ENCODE measurements at regions not wholly inside any gene's neighbourhood (a gene's known extent, or its start where the extent isn't known, plus 50 kb on each side); places are given as distances from the start of the nearest gene placed in this dataset.

GRCh38 chr7:39883812-39884390 lies 66.2 kb upstream of the CDK13 start:
- ATAC-seq = no peak
- DNase-seq (ENCODE audit: low read depth in 1 of 2, low spot score in 1 of 2) = no peak
- POLR2A ChIA-PET = no interaction called here
- WGBS (ENCODE audit: missing lambda C conversion rate) = 54% methylated on average over 4 of the region's 4 CpGs
- Histone ChIP-seq H3K4me1 (no peaks in the 10 kb centered on the region), H3K9me3 (peaks cover 22% of the 10 kb centered on the region), H3K4me2 (no peak overlapping the region), H3K4me3 (no peak overlapping the region), H3K27ac (no peak overlapping the region)
- FAIRE-seq = no peak
- no peak for TF ChIP-seq PHF8 (IDR thresholded peaks at IDR 0.05; ENCODE audit: borderline replicate concordance, low read depth)
- TF ChIP-seq HES2 (IDR thresholded peaks at IDR 0.05) = no peak
- no peak for TF ChIP-seq ATOH8 (CRISPR knock-in tag; IDR thresholded peaks at IDR 0.05; ENCODE audit: low read depth)
- TF ChIP-seq CHD2 (IDR thresholded peaks at IDR 0.05; ENCODE audit: low read length, partially characterized antibody) = no peak
- no peak for TF ChIP-seq POLR2AphosphoS2 (conservative IDR thresholded peaks at IDR 0.05; ENCODE audit: low read length)
- no peak for TF ChIP-seq HDAC2 (IDR thresholded peaks at IDR 0.05)
- no peak for TF ChIP-seq HMGXB4 (CRISPR knock-in tag; IDR thresholded peaks at IDR 0.05; ENCODE audit: borderline replicate concordance)
- no peak for TF ChIP-seq MAX (IDR thresholded peaks at IDR 0.05)
- CTCF ChIA-PET = interaction anchor here (1.3 to 3.2 kb wide), 3 partner anchors 9 to 169 kb away, joined by 4 to 14 read pairs (median 9); no protein-coding TSS in a partner anchor

GRCh38 chr7:39888171-39888853 lies 61.7 kb upstream of the CDK13 start:
- no peak for DNase-seq (ENCODE audit: low read depth in 1 of 2, low spot score in 1 of 2)
- no peak for TF ChIP-seq HMGXB4 (CRISPR knock-in tag; IDR thresholded peaks at IDR 0.05; ENCODE audit: borderline replicate concordance)
- TF ChIP-seq SMC3 (IDR thresholded peaks at IDR 0.05) = no peak
- TF ChIP-seq ZSCAN20 (CRISPR knock-in tag; IDR thresholded peaks at IDR 0.05) = no peak
- no peak for TF ChIP-seq HOXB5 (CRISPR knock-in tag; IDR thresholded peaks at IDR 0.05)
- no peak for TF ChIP-seq MAX (IDR thresholded peaks at IDR 0.05)
- no peak for TF ChIP-seq RARB (CRISPR knock-in tag; IDR thresholded peaks at IDR 0.05)
- TF ChIP-seq CHD2 (IDR thresholded peaks at IDR 0.05; ENCODE audit: low read length, partially characterized antibody) = no peak
- no peak for TF ChIP-seq TFCP2L1 (CRISPR knock-in tag; IDR thresholded peaks at IDR 0.05)
- no peak for TF ChIP-seq MAFK (IDR thresholded peaks at IDR 0.05; ENCODE audit: partially characterized antibody)
- no peak for TF ChIP-seq USF2 (IDR thresholded peaks at IDR 0.05)
- no peak for TF ChIP-seq RFX5 (IDR thresholded peaks at IDR 0.05)
- no peak for TF ChIP-seq PBX3 (IDR thresholded peaks at IDR 0.05)
- TF ChIP-seq JUN (IDR thresholded peaks at IDR 0.05) = no peak
- TF ChIP-seq POLR2A (IDR thresholded peaks at IDR 0.05; ENCODE audit: low read length) = no peak
- TF ChIP-seq NR3C1 (IDR thresholded peaks at IDR 0.05) = no peak
- TF ChIP-seq NPAS2 (CRISPR knock-in tag; IDR thresholded peaks at IDR 0.05; ENCODE audit: borderline replicate concordance) = no peak
- TF ChIP-seq EHMT2 (IDR thresholded peaks at IDR 0.05; ENCODE audit: low read depth) = no peak
- no peak for TF ChIP-seq KDM1A (IDR thresholded peaks at IDR 0.05; ENCODE audit: low read depth)
- H3K4me2 ChIP-seq = no peak overlapping the region
- no peak overlapping the region for H3K27ac ChIP-seq
- FAIRE-seq = no peak
- H3K4me3 ChIP-seq = no peak overlapping the region
- H3K9me3 ChIP-seq = no peaks in the 10 kb centered on the region
- peaks cover 3% of the 10 kb centered on the region; the same call in 1 of the 3 replicates for H3K4me1 ChIP-seq
- ATAC-seq = no peak; a peak in 2 of 6 replicates
- ChIA-PET POLR2A (no interaction called here), CTCF (interaction anchor here (3.8 kb wide), 1 partner anchor 8 kb away, joined by 28 read pairs; no protein-coding TSS in a partner anchor)
- 41% methylated on average over 3 of the region's 3 CpGs for WGBS (ENCODE audit: missing lambda C conversion rate)
